Choroid plexus epithelial cell (primary cell): ENCODE measurements at regions not wholly inside any gene's neighbourhood (a gene's known extent, or its start where the extent isn't known, plus 50 kb on each side); places are given as distances from the start of the nearest gene placed in this dataset.

ENCODE experiments used
- DNase-seq: peaks from one replicate; pipeline ENCODE4 v3.0.0-alpha.2; 2010; ENCODE audit warnings: low read depth
- H3K4me3 ChIP-seq: 2 replicates; pipeline ENCODE4 v1.5.1; 2011; ENCODE audit warnings: low read depth, mild to moderate bottlenecking, control low read depth, low read length, moderate library complexity
- TF ChIP-seq, protein P1 (sequence below): conservative IDR thresholded peaks from 2 replicates; pipeline ENCODE4 v1.5.1; 2011; ENCODE audit warnings: low read depth, mild to moderate bottlenecking, control low read depth, inconsistent platforms, low read length, moderate library complexity

DNA sequence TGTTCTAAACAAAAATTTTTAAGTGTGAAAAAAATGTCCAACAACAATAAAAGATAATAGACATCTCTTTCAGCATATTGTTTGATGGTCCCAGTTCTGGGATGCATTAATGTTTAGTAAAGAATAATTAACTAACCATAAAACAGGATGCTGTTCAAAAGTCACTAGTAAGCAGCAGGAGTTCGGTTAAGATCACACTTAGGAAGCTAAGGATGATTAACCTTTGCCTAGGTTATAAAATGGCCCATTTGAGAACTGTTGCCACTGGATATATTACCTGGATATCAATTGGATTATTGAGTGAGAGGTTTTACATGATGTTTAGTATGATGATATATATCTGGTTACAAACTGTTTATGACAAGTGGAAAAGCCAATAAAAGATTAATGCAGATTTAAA is 171.7 kb downstream of the ATG4C start:
- DNase-seq, result no peak
- H3K4me3 ChIP-seq, result no peak overlapping the region
- TF ChIP-seq, protein P1, sequence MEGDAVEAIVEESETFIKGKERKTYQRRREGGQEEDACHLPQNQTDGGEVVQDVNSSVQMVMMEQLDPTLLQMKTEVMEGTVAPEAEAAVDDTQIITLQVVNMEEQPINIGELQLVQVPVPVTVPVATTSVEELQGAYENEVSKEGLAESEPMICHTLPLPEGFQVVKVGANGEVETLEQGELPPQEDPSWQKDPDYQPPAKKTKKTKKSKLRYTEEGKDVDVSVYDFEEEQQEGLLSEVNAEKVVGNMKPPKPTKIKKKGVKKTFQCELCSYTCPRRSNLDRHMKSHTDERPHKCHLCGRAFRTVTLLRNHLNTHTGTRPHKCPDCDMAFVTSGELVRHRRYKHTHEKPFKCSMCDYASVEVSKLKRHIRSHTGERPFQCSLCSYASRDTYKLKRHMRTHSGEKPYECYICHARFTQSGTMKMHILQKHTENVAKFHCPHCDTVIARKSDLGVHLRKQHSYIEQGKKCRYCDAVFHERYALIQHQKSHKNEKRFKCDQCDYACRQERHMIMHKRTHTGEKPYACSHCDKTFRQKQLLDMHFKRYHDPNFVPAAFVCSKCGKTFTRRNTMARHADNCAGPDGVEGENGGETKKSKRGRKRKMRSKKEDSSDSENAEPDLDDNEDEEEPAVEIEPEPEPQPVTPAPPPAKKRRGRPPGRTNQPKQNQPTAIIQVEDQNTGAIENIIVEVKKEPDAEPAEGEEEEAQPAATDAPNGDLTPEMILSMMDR, result no peak

DNA sequence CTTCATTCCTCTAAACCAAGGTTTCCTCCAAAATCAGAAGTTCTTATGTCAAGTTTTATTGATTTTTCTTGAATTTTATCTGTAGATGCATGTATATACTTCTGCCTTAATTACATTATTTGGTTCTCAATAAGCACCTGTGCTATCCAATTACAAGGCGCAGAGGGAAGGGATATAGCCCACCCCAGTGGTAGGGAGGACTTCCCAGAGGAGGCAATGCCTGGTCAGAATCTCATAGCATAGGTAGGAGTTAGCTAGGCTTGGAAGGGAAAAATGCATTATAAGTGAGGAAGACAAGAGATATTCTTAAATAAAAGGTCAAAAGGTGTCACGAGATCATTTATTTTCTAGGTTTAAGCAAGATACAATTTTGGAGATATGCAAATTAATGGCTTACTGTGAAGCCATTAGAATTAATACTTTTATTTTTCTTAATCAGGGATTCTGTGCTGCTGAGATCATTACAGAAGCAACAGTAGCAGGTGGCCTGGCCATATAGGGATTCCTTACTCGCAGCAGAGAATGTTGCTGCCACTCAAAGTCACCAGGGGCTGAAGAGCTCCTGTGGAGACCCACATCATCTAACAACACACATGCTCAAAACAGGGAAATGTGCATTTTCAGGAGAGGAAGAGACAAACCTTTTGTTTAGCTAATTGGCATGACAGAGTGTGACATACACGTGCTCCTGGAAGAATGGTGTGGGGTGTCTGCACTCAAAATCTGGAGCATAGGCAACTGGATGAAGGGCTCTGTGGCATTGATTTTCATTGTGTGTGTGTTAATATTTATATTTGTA is 178.3 kb downstream of the ATG4C start:
- no peak overlapping the region for H3K4me3 ChIP-seq
- TF ChIP-seq, protein P1, result no peak
- no peak for DNase-seq

DNA sequence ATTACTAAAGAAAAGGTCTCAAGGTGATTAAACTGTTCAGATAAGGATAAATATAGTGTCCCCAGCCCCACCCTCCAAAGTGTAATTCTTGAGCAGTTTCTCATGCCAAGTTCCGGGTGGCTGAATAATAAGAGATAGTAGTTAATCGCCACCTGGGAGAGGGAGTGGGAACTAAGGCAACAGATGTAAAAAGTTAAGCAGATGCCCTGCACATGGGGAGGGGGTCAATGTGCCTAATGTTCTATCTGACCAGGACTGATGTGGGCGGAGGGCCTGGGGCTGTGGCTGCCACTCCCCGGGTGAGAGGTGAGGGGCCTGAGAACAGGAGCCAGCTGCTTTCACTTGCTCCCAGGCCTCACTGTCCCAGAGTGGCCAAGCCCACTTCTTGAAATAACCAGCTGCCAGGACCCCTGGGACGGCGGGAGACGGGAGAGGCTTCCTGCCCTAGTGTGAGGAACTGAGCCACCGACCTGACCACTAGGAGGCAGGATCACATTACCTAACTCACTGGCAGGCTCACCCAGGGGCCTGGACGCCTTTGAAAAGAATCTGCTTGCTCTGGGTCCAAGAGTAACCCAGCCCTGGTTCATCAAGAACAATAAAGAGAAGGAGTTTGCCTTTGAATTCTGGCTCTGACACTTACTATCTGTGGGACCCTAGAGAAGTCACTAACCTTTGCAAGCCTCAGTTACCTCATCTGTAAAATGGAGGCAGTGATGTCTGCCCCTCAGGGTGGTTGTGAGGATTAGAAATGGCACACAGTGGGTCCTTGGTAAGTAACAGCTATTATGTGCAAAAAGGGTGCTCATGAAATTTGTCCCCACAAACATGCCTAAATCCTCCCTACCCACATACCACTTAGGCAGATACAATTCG is 179.2 kb downstream of the ATG4C start:
- peak; percentile 75 for DNase-seq
- TF ChIP-seq, protein P1, result peak; percentile 83
- no peak overlapping the region for H3K4me3 ChIP-seq

DNA sequence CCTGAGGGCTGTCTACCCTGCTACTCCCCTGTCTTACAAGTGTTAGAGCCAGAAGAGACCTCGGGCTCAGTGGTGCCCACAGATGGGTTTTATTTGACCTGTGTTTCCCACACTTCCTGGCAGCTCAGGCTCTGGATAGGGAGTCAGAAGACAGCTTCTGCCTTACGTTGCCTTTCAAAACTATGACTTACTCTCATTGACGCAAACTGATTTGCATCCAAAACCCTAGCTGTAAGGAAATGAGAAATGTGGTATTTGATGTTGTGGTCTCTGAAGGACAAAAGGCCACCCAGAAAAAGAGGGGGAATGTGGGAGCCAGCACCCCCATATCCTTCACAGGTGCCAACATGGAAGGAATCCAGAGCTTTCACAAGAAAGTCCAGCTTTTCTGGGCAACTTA is 180.2 kb downstream of the ATG4C start:
- TF ChIP-seq, protein P1, result no peak

DNA sequence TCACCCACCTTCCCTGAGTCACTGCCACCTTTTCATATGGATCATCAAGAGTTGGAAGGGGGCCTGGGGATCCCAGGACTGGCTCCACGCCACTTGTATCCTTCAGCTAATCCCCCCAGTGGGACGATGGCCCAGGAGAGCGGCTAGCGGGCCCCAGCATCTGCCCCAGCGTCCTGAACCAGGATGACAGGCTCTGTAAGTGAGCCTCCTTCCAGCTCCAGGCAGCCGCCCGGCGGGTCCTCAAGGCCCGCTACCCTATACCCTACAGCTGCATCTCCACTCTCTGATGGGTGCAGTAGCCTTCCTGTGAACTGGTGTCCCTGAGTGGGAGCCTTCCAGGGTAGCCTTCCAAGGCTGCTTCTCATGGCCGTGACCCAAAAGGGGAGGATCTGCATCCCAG is 183.1 kb downstream of the ATG4C start:
- H3K4me3 ChIP-seq, result no peak overlapping the region
- DNase-seq, result no peak
- TF ChIP-seq, protein P1, result no peak

More for the DNA sequence above, 180.2 kb downstream of the ATG4C start:
- no peak for DNase-seq
- no peak overlapping the region for H3K4me3 ChIP-seq

DNA sequence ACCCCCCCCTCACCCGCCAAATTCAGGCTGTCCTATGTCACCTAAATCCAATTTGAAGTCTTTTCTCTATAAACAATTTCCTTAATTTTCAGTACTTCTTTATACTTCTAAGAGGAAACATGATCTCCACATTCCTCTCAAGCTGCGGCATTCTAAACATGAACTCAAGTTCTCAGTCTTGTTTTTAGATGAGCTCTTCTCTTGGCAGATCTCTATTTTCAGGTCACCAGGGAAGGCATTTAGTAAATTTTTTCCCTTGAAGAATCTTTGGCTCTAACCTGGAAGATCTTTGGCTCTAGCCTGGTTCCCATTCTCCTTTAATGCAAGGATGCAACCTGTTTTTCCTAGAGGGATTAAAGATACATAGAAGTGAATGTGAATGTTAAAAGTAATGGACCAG is 193.4 kb downstream of the ATG4C start:
- TF ChIP-seq, protein P1, result no peak
- H3K4me3 ChIP-seq, result no peak overlapping the region
- peak; percentile 57 for DNase-seq
